Naive B cell (primary cell): ENCODE measurements at regions not wholly inside any gene's neighbourhood (a gene's known extent, or its start where the extent isn't known, plus 50 kb on each side); places are given as distances from the start of the nearest gene placed in this dataset.
A peak's percentile ranks its signal among the peaks of the same experiment; 100 is the strongest.

Experiments used
- ATAC-seq, 2 donors: fragments of 150-1000 bp; cut with Tn5 transposase; 2 replicates each; pipeline ENCODE4 v1.10.0; 2021; ENCODE audit warnings: low read depth in 2 of 2, mild to moderate bottlenecking in 2 of 2, moderate library complexity in 2 of 2
- DNase-seq: peaks from one replicate; pipeline ENCODE4 v3.0.0; 2022
- H3K27ac Mint-ChIP-seq, 6 donors: one replicate each; pipeline ENCODE4 v1.8.0; 2020 to 2022; ENCODE audit warnings: mild to moderate bottlenecking in 6 of 6, mixed read lengths in 6 of 6, moderate library complexity in 5 of 6, inconsistent platforms in 2 of 6
- H3K27me3 Mint-ChIP-seq, 3 donors: one replicate each; pipeline ENCODE4 v1.8.0; 2021 to 2022; ENCODE audit warnings: mixed read lengths in 3 of 3, mild to moderate bottlenecking in 1 of 3
- H3K36me3 Mint-ChIP-seq, 2 donors: one replicate each; pipeline ENCODE4 v1.8.0; 2020 to 2022; ENCODE audit warnings: mixed read lengths in 2 of 2, inconsistent platforms in 1 of 2, mild to moderate bottlenecking in 1 of 2
- H3K4me1 Mint-ChIP-seq, 3 donors: one replicate each; pipeline ENCODE4 v1.8.0; 2020 to 2022; ENCODE audit warnings: mixed read lengths in 3 of 3, inconsistent platforms in 1 of 3, mild to moderate bottlenecking in 1 of 3, moderate library complexity in 1 of 3
- H3K4me3 Mint-ChIP-seq, 8 donors: one replicate each; pipeline ENCODE4 v1.8.0; 2020 to 2022; ENCODE audit warnings: mild to moderate bottlenecking in 8 of 8, mixed read lengths in 8 of 8, moderate library complexity in 8 of 8, inconsistent platforms in 2 of 8
- H3K9me3 Mint-ChIP-seq, 7 donors: one replicate each; pipeline ENCODE4 v1.8.0; 2020 to 2022; ENCODE audit warnings: mixed read lengths in 7 of 7, mild to moderate bottlenecking in 5 of 7, inconsistent platforms in 2 of 7, moderate library complexity in 1 of 7

DNA sequence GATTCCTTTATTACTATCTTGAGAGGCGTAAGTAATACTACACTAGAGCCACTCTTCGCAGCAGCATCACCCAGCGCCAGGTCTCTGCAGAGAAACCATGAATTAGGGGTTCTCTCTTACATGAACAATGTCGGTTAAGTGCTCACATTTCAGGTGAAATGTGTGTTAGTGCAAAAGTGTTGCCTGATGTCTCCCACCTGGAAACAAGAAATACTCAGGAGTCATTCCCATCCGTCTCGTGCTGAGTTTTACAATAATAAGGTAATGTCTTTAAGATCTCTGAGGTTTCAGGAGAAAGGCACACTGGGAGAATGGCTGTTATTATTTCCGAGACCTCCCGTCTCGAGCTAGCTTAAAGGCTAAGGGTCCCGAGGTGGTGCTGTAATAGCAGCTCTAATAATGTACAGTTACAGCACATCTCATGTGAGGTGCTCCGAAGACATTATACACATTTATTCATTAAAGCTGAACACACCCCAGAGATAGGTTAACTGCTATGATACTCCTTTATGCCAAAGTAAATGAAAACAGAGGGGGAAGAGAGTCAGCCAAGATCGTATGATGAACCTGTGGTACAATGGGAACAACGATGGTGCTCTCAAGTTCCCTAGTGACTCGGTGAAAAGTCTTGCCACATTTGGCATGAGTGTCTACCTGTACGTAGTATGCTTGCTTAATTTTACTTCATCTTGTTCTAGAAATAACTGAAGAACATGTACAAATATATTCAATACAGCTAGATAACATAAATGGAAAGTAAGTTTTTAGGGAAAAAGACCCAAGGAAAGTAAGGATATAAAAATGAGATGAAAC, 458.3 kb upstream of the CITED2 start:
- no peaks in the 10 kb centered on the region for H3K36me3 Mint-ChIP-seq
- H3K27ac Mint-ChIP-seq = no peak overlapping the region
- DNase-seq (no peak), ATAC-seq (no peak)
- H3K4me3 Mint-ChIP-seq = no peak overlapping the region
- H3K4me1 Mint-ChIP-seq = no peaks in the 10 kb centered on the region
- H3K9me3 Mint-ChIP-seq = no peaks in the 10 kb centered on the region
- peaks cover 10 to 13% (median 13%) of the 10 kb centered on the region in 3 donors for H3K27me3 Mint-ChIP-seq

DNA sequence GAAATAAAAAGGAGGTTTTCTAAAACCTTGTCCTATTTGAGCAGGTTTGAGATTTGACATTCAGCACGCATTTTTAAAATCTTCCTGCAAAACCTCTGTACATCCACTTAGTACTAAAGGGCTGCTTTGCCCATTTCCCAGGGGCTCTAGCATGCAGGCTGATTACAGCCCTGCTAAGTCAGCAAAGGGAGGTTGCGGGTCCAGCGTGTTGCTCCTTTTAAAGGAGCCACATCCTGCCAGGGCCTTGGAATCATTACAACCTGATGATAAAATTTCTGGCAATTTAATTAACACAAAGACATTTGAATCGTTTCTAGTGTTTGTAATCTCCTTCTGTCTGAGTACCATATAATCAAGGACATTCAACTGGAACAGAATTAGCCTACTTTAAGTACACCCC, 455.1 kb upstream of the CITED2 start:
- no peaks in the 10 kb centered on the region for H3K4me1 Mint-ChIP-seq

DNA sequence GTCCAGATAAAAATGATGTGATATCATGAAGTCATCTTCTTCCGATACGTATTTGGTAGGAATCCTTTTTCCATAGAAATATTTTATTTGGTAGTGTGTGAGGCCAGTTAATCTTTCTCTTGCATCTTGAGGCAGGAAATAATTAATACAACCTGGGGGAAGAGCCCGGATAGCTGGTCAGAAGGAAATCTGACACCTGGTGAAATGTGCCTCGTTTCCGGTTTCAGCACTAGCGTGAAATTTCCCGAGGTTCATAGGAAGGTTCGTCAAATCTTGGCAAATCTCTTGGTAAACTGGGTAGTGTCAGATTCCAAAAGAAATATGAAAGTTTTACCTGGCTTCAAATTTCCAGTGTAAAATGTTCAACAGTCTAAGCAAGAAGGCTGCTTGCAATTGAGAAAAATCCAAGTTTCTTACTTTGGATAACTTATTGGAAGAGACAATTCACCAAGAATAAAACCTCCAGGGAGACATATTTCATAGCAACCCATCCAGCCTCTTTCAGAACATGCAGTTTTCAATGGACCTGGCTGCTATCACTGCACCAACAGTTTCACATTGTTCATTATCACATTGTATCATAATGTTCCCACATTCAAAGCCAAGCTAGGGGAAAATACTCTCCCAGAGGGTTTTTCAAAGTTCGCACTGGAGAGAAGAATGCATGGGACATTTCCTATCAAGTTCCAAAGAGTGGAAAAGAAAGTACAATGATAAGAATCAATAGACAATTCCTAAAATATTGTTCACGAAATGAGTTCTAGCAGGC, 454.5 kb upstream of the CITED2 start:
- no peak for ATAC-seq
- no peaks in the 10 kb centered on the region for H3K36me3 Mint-ChIP-seq
- H3K9me3 Mint-ChIP-seq = no peaks in the 10 kb centered on the region
- no peak overlapping the region for H3K4me3 Mint-ChIP-seq
- H3K27me3 Mint-ChIP-seq = peaks cover 10 to 22% (median 18%) of the 10 kb centered on the region in 3 donors
- H3K4me1 Mint-ChIP-seq = no peaks in the 10 kb centered on the region
- DNase-seq = no peak
- no peak overlapping the region for H3K27ac Mint-ChIP-seq

More for the DNA sequence above, 455.1 kb upstream of the CITED2 start:
- Mint-ChIP-seq H3K36me3 (no peaks in the 10 kb centered on the region), H3K27ac (no peak overlapping the region), H3K27me3 (peaks cover 10 to 22% (median 18%) of the 10 kb centered on the region in 3 donors), H3K4me3 (no peak overlapping the region), H3K9me3 (no peaks in the 10 kb centered on the region)
- DNase-seq (no peak), ATAC-seq (no peak)

DNA sequence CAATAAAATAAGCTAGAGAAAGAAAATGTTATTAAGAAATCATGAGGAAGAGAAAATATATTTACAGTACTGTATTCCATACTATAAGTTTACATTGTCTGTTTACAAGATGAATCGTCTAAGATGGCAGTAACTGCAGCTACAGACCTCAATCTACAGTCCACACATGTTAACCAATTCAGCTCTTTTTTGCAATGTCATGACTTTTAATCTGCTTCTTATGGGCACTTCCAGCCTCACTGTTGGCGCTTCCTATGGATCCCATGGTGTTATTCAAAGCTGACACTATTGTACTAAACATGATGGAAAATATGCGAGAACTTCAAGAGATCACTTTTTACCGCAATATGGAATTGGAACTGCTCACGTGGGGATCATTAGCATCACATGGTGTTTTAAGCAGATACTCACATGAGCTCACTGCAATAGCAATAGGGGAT, 451.5 kb upstream of the CITED2 start:
- H3K4me3 Mint-ChIP-seq = no peak overlapping the region
- peaks cover 2 to 12% (median 11%) of the 10 kb centered on the region in 3 donors for H3K27me3 Mint-ChIP-seq
- no peaks in the 10 kb centered on the region for H3K36me3 Mint-ChIP-seq

DNA sequence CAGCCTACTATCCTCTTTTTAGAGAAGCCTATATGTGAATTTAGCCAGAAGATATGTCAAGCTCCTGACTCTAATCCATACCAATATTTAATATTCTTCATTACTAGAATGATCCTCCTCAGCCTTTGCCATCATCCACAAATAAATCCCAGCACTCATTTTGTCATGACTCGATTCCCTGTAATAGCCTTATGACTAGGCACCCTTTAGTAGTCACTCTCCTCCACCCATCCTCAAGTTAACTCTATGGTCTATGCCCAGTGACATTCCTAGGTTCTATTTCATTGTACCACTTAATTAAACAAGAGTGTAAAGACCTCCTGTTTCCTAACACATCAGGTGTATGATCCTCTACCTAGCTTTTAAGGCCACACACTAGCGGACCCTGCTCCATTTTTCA, 450.4 kb upstream of the CITED2 start:
- no peak overlapping the region for H3K27ac Mint-ChIP-seq
- H3K9me3 Mint-ChIP-seq = no peaks in the 10 kb centered on the region
- H3K27me3 Mint-ChIP-seq = peaks cover 6 to 17% (median 11%) of the 10 kb centered on the region in 3 donors
- H3K4me1 Mint-ChIP-seq = no peaks in the 10 kb centered on the region
- ATAC-seq (no peak), DNase-seq (no peak)
- H3K4me3 Mint-ChIP-seq = no peak overlapping the region
- H3K36me3 Mint-ChIP-seq = no peaks in the 10 kb centered on the region

More for the DNA sequence above, 451.5 kb upstream of the CITED2 start:
- H3K27ac Mint-ChIP-seq = no peak overlapping the region
- H3K4me1 Mint-ChIP-seq = no peaks in the 10 kb centered on the region
- DNase-seq (no peak), ATAC-seq (no peak)
- no peaks in the 10 kb centered on the region for H3K9me3 Mint-ChIP-seq

DNA sequence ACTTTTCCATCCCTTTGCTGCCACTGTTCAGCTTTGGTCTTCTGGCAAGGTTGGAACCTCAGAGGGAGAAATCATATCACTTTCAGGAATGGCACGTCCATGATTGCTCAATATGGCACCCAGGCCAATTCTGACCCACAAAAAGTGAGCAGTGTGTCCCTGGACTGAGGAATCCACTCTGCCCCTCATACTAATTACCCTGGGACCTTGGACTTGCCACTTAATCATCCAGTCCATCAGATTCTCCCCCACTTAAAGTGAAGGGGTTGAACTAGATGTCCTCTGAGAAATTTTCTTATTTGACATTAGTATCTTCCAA, 449.3 kb upstream of the CITED2 start:
- H3K9me3 Mint-ChIP-seq = no peaks in the 10 kb centered on the region
- H3K36me3 Mint-ChIP-seq = no peaks in the 10 kb centered on the region
- H3K27me3 Mint-ChIP-seq = peaks cover 6 to 20% (median 16%) of the 10 kb centered on the region in 3 donors
- H3K4me3 Mint-ChIP-seq = no peak overlapping the region
- H3K27ac Mint-ChIP-seq = no peak overlapping the region
- no peaks in the 10 kb centered on the region for H3K4me1 Mint-ChIP-seq
- ATAC-seq (no peak), DNase-seq (no peak)

DNA sequence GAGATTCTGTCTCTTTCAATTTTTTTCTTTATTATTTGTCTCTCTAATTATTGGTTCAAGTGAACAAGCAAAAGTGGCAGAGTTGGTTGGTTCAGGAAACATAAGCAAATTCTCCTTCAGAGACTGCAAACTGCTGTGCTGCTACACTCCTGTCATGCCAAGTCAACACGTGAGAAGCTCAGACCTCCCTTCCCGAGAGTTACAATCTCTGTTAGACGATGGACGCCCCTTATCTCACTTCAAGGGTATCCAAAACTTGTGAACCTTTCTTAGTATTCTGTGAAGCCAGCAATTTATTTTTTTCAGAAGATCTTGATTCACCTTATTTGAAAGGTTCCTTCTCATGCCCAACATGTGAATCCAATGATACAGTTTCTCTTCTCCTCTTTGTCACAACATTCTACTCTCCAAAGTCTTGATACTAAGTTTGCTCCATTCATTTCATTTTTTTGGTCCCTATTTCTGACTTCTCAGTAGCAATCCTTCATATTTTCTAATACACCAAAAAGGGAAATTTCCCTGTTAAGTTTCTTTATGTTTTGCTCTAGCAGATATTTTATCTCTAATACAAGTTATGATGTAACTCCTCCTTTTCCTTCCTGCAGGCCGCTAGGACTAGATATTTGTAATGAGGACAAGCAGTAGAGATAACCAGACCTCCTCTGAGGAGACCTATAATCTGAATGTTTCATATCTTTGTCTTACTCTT, 448.8 kb upstream of the CITED2 start:
- Mint-ChIP-seq H3K27ac (no peak overlapping the region), H3K27me3 (peaks cover 6 to 25% (median 20%) of the 10 kb centered on the region in 3 donors), H3K4me3 (no peak overlapping the region), H3K4me1 (no peaks in the 10 kb centered on the region), H3K9me3 (no peaks in the 10 kb centered on the region), H3K36me3 (no peaks in the 10 kb centered on the region)
- ATAC-seq (no peak), DNase-seq (no peak)

DNA sequence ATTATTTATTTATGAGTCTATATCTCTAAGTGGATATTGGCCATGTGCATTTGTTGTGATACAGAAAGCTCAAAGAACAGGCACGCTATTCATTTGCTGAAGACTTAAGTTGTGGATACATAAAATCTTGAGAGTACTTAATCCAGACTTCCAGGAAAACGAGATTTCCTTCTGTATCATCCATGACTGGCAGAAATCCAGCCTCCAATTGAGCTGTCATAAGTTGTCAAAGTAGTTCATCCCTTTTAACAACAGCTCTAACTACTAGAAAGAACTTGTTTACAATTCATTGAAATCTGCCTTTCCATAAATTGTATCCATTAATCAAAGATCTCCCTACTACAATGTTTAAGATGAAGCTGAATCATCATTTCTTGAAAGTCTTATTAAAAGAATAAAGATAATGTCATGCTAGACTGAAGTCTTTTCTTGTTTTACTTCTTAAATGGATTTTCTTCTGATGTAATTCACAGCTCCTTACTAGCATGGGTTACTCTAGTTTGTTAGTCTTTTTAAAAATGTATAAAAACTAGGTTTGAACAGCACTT, 447.3 kb upstream of the CITED2 start:
- no peak for ATAC-seq
- Mint-ChIP-seq H3K4me1 (no peaks in the 10 kb centered on the region), H3K4me3 (no peak overlapping the region), H3K36me3 (no peaks in the 10 kb centered on the region), H3K27ac (no peak overlapping the region), H3K9me3 (no peaks in the 10 kb centered on the region), H3K27me3 (peaks cover 6 to 25% (median 22%) of the 10 kb centered on the region in 3 donors)
- no peak for DNase-seq

DNA sequence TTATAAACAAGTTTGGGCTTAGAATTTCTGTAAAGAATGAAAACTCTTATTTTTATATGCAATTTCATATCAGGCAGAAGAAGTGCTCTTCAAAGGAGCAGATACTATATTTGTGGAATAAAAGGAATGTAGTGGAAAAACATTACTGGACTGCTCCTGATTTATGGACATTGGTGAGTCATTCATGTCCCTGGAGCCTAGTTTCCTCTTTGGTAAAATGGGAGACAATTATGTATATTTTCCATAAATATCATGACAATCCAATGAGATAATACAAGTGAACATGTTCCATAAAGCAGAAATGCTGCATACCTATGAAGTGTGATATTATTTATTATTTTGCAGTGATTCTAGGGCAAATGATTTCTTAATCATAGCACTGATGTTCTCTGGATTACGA, 445.8 kb upstream of the CITED2 start:
- H3K36me3 Mint-ChIP-seq = no peaks in the 10 kb centered on the region
- peaks cover 10 to 30% (median 22%) of the 10 kb centered on the region in 3 donors for H3K27me3 Mint-ChIP-seq
- ATAC-seq = no peak
- DNase-seq = no peak
- H3K4me3 Mint-ChIP-seq = no peak overlapping the region
- no peak overlapping the region for H3K27ac Mint-ChIP-seq
- no peaks in the 10 kb centered on the region for H3K9me3 Mint-ChIP-seq
- H3K4me1 Mint-ChIP-seq = no peaks in the 10 kb centered on the region

DNA sequence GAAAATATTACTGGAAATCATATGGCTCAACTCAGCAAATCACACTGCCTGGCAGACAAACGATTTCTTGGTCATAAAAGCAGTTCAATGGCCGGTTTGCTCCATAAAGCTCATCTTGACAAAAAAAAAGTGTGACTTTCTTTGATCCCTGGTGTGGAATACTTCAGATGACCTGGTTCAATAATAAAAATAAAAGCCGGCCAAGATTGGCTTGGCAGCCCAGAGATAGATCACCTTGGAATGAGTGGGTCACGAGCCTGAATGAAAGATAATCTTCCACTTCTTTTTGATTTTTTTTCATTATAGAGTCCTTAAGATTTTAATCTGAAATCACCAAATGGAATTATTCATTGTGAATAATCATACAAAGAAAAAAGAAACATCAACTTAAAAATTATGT, 445.3 kb upstream of the CITED2 start:
- Mint-ChIP-seq H3K27ac (no peak overlapping the region), H3K36me3 (no peaks in the 10 kb centered on the region), H3K9me3 (no peaks in the 10 kb centered on the region), H3K4me3 (no peak overlapping the region), H3K27me3 (peaks cover 10 to 30% (median 18%) of the 10 kb centered on the region in 3 donors), H3K4me1 (no peaks in the 10 kb centered on the region)
- no peak for DNase-seq
- ATAC-seq = no peak

DNA sequence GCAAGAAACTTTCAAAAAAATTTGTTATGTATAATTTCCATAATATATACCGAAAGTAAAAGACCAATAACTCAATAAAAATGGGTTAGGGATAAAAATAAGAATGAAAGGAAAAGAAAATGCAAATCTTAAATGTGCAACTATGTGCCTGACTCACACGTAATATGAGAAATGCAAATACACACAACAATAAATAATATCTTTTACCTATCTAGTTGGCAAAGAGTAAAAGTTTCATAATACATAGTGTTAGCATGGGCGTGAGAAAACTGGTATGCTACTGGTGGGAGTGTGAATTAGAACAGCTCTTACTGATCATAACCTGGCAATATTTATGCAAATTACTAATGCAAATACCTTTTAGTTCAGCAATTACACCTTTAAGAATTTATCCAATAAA, 438.5 kb upstream of the CITED2 start:
- H3K36me3 Mint-ChIP-seq = no peaks in the 10 kb centered on the region
- no peak overlapping the region for H3K4me3 Mint-ChIP-seq
- DNase-seq (no peak), ATAC-seq (no peak)
- peaks cover 0 to 15% (median 4%) of the 10 kb centered on the region in 3 donors for H3K27me3 Mint-ChIP-seq
- no peak overlapping the region for H3K27ac Mint-ChIP-seq
- H3K9me3 Mint-ChIP-seq = no peaks in the 10 kb centered on the region
- H3K4me1 Mint-ChIP-seq = no peaks in the 10 kb centered on the region

DNA sequence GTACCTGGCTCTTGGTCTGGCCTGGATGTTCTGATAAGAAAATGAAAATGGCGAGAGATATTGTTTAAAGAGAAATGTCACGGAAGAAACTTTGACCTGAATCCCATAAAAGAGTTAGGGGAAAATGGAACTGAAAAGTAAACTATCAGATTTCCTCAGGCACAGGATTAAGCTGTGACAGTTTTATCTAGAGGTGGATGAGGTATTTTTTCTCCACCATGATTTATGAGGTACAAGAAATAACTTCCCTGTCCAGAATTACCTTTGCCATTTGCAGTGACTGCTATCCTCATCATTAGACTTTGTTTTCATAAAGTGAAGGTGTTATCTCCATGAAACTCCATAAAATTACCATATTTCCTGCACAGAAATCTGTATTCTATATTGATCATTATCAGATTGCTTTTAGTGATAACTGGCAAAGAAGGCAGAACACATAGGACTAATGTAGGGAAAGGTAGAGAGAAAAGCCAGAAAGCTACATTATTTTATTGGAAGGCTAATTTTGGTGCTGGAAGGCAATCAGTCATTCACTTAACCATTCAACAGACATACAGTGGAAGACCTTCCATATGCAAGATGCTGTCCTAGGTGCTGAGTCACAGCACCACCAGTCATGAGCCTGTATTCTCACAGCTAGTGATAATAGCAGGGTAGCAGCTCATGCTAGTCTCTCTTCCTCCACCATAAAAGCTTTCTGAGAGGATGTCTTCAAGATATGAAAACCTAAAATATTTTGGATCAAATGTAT, 427.3 kb upstream of the CITED2 start:
- no peak for DNase-seq
- Mint-ChIP-seq H3K27me3 (peaks cover 9 to 29% (median 15%) of the 10 kb centered on the region in 3 donors), H3K4me1 (no peaks in the 10 kb centered on the region), H3K9me3 (peaks cover 0 to 10% (median 9%) of the 10 kb centered on the region in 7 donors), H3K36me3 (peaks cover 0 to 7% of the 10 kb centered on the region in 2 donors), H3K27ac (no peak overlapping the region), H3K4me3 (peak overlapping the region in 1 of 8 donors; percentile 10)
- ATAC-seq = no peak

DNA sequence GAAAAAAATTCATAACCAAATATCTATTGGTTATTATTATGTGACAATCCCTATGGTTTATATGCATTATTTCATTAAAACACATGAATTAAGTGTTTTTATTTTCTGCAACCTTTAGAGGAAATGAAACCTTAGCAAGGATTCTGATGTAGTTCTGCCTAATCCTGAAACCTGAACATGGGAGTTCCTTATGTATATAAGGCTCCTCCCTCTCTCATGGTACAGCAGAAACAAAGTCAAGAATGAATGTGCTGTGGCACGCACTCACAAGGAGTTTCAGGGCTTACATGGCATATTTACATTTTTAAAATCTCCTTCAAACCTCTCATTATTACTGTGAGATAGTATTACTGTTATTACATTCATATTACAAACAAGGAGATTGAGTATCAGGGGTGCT, 426.4 kb upstream of the CITED2 start:
- Mint-ChIP-seq H3K4me3 (no peak overlapping the region), H3K36me3 (peaks cover 0 to 7% of the 10 kb centered on the region in 2 donors), H3K27me3 (peaks cover 9 to 29% (median 15%) of the 10 kb centered on the region in 3 donors), H3K4me1 (no peaks in the 10 kb centered on the region), H3K27ac (no peak overlapping the region), H3K9me3 (peaks cover 0 to 9% (median 9%) of the 10 kb centered on the region in 7 donors)
- ATAC-seq = no peak
- no peak for DNase-seq
